CD14-positive monocyte (primary cell): ENCODE measurements at regions not wholly inside any gene's neighbourhood (a gene's known extent, or its start where the extent isn't known, plus 50 kb on each side); places are given as distances from the start of the nearest gene placed in this dataset.

Source experiments
- DNase-seq, 3 donors: peaks; one replicate each; pipeline ENCODE4 v3.0.0-alpha.2; 2011 to 2022
- H2AFZ ChIP-seq: 2 replicates; pipeline ENCODE4 v1.6.0; 2012; ENCODE audit warnings: mild to moderate bottlenecking, low read depth, low read length, inconsistent platforms; ENCODE audit not compliant: insufficient read depth, poor library complexity, severe bottlenecking
- H3K27ac ChIP-seq, 2 donors: 1 replicate in 1 of 2; 2 replicates in 1 of 2; pipeline ENCODE4 v1.5.1; 2012 to 2013; ENCODE audit warnings: low read length in 2 of 2, control low read depth in 1 of 2, inconsistent platforms in 1 of 2, low read depth in 1 of 2, mild to moderate bottlenecking in 1 of 2
- H3K27me3 ChIP-seq, 2 donors: one replicate each; pipeline versions ENCODE4 v1.6.0 to v1.6.1; 2011 to 2013; ENCODE audit warnings: low read length in 2 of 2; ENCODE audit not compliant: control insufficient read depth in 2 of 2, insufficient read depth in 2 of 2
- H3K36me3 ChIP-seq, 2 donors: replicated peaks in 1 of 2; 1 replicate in 1 of 2; 2 replicates in 1 of 2; pipeline versions ENCODE4 v1.5.1 to v1.6.1; 2012 to 2013; ENCODE audit warnings: low read length in 2 of 2, control low read depth in 1 of 2, inconsistent platforms in 1 of 2, mild to moderate bottlenecking in 1 of 2; ENCODE audit not compliant: insufficient read depth in 2 of 2, control insufficient read depth in 1 of 2
- H3K4me1 ChIP-seq, 2 donors: 1 replicate in 1 of 2; 2 replicates in 1 of 2; pipeline versions ENCODE4 v1.5.1 to v1.6.1; 2012 to 2013; ENCODE audit warnings: low read length in 2 of 2, control low read depth in 1 of 2, inconsistent platforms in 1 of 2, mild to moderate bottlenecking in 1 of 2, moderate library complexity in 1 of 2; ENCODE audit not compliant: insufficient read depth in 2 of 2, control insufficient read depth in 1 of 2
- H3K4me2 ChIP-seq: replicated peaks from 2 replicates; pipeline ENCODE3; 2012; ENCODE audit warnings: low read length, moderate library complexity, mild to moderate bottlenecking; ENCODE audit not compliant: poor library complexity, severe bottlenecking; ENCODE audit errors: extremely low read depth
- H3K4me3 ChIP-seq, 3 experiments: fragments of 200-600 bp in 1 of 3; sonication (generic) in 1 of 3; replicated peaks in 1 of 3; 1 replicate in 2 of 3; 2 replicates in 1 of 3; pipeline ENCODE4 v1.5.1; 2011 to 2013; ENCODE audit warnings: low read length in 3 of 3, mild to moderate bottlenecking in 3 of 3, control low read depth in 2 of 3, low read depth in 2 of 3, inconsistent platforms in 1 of 3, moderate library complexity in 1 of 3
- H3K79me2 ChIP-seq: 2 replicates; pipeline ENCODE4 v1.6.0; 2012; ENCODE audit warnings: mild to moderate bottlenecking, control low read depth, inconsistent platforms, low read length, moderate library complexity; ENCODE audit not compliant: insufficient read depth
- H3K9ac ChIP-seq: 2 replicates; pipeline ENCODE4 v1.6.0; 2017; ENCODE audit warnings: low read length, mild to moderate bottlenecking; ENCODE audit not compliant: insufficient read depth, poor library complexity, severe bottlenecking
- H3K9me3 ChIP-seq, 2 donors: replicated peaks in 1 of 2; 1 replicate in 1 of 2; 2 replicates in 1 of 2; pipeline versions ENCODE4 v1.5.1 to v1.6.1; 2012 to 2013; ENCODE audit warnings: low read length in 2 of 2, control low read depth in 1 of 2; ENCODE audit not compliant: control insufficient read depth in 1 of 2, insufficient read depth in 1 of 2
- H4K20me1 ChIP-seq: 2 replicates; pipeline ENCODE4 v1.6.0; 2012; ENCODE audit warnings: mild to moderate bottlenecking, low read length, control low read depth, moderate library complexity; ENCODE audit not compliant: insufficient read depth
- H3K27ac Mint-ChIP-seq, 7 donors: one replicate each; pipeline ENCODE4 v1.8.0; 2020; ENCODE audit warnings: mild to moderate bottlenecking in 7 of 7, mixed read lengths in 7 of 7, moderate library complexity in 6 of 7, inconsistent platforms in 2 of 7
- H3K27me3 Mint-ChIP-seq, 3 donors: one replicate each; pipeline ENCODE4 v1.8.0; 2021 to 2022; ENCODE audit warnings: low read depth in 3 of 3, mild to moderate bottlenecking in 3 of 3, mixed read lengths in 3 of 3, moderate library complexity in 3 of 3, inconsistent platforms in 1 of 3
- H3K36me3 Mint-ChIP-seq, 2 donors: one replicate each; pipeline ENCODE4 v1.8.0; 2020; ENCODE audit warnings: mixed read lengths in 2 of 2, inconsistent platforms in 1 of 2, mild to moderate bottlenecking in 1 of 2
- H3K4me1 Mint-ChIP-seq: one replicate; pipeline ENCODE4 v1.8.0; 2020; ENCODE audit warnings: mild to moderate bottlenecking, mixed read lengths
- H3K4me3 Mint-ChIP-seq, 2 donors: one replicate each; pipeline ENCODE4 v1.8.0; 2020; ENCODE audit warnings: mild to moderate bottlenecking in 2 of 2, mixed read lengths in 2 of 2, moderate library complexity in 1 of 2
- H3K9me3 Mint-ChIP-seq, 7 donors: one replicate each; pipeline ENCODE4 v1.8.0; 2020 to 2022; ENCODE audit warnings: mixed read lengths in 7 of 7, mild to moderate bottlenecking in 6 of 7, moderate library complexity in 6 of 7, inconsistent platforms in 2 of 7
- WGBS: methylation state at CpG from one replicate; pipeline ENCODE4 v1.1.5; 2013; ENCODE audit warnings: missing lambda C conversion rate; ENCODE audit not compliant: insufficient coverage; 5-methylcytosine and 5-hydroxymethylcytosine counted together
- intact Hi-C, 2 donors: fragments of 100-400 bp; cut with micrococcal nuclease; formaldehyde crosslinking; loops; one replicate each; pipeline versions ENCODE4 v1.15.0 to v1.15.1; 2023
- TF ChIP-seq, protein P1 (sequence below): fragments of 200-600 bp; IDR thresholded peaks from one replicate; pipeline ENCODE4 v1.8.0; 2022; ENCODE audit warnings: antibody characterized with exemption, mild to moderate bottlenecking

DNA sequence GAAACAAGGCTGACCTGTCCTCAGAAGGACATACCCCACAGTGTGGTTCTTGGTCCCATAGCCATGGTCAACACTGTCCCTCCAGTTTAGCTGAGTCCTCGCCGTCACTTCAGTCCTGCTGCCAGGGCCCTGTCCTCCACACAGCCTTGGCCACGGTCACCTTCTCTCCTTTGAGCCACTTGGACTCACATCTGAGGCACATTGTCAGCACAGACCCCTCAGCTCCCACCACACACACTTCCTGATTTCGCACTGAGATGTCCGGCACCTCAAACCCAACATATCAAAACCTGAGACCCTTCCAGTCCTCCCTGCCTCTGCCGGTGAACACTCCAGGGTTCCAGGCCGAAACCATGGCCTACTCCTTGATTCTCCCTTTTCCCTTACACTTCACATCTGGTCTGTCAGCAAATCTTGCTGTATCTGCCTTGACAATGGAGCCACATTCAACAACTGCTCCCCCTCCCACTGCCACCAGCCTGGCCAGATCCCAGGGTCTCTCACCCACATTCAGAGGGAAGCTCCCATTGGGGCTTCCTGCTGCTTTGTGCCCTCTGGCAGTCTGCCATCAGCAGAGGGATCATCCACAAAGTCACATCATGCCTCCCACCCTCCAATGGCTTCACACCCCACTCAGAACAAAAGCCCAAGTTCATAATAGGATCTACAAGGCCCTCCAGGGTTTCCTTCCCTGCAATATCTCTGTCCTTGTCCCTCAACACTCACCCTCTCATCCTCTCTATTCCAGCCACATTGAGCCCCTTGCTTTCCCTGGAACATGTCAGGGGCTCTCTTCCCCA is 219.6 kb upstream of the SHH start:
- Mint-ChIP-seq H3K36me3 (no peaks in the 10 kb centered on the region), H3K27me3 (peaks cover 0 to 2% (median 1%) of the 10 kb centered on the region in 3 donors), H3K9me3 (peaks cover 10 to 30% (median 20%) of the 10 kb centered on the region in 7 donors), H3K4me3 (no peak overlapping the region), H3K4me1 (peaks cover 6% of the 10 kb centered on the region), H3K27ac (peak overlapping the region in 2 of 7 donors; percentile 17 to 33)
- H3K27me3 ChIP-seq = no peaks in the 10 kb centered on the region
- no peak overlapping the region for H3K9ac ChIP-seq
- TF ChIP-seq, protein P1, sequence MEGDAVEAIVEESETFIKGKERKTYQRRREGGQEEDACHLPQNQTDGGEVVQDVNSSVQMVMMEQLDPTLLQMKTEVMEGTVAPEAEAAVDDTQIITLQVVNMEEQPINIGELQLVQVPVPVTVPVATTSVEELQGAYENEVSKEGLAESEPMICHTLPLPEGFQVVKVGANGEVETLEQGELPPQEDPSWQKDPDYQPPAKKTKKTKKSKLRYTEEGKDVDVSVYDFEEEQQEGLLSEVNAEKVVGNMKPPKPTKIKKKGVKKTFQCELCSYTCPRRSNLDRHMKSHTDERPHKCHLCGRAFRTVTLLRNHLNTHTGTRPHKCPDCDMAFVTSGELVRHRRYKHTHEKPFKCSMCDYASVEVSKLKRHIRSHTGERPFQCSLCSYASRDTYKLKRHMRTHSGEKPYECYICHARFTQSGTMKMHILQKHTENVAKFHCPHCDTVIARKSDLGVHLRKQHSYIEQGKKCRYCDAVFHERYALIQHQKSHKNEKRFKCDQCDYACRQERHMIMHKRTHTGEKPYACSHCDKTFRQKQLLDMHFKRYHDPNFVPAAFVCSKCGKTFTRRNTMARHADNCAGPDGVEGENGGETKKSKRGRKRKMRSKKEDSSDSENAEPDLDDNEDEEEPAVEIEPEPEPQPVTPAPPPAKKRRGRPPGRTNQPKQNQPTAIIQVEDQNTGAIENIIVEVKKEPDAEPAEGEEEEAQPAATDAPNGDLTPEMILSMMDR = no peak
- no peak overlapping the region for H3K4me2 ChIP-seq
- peaks cover 0 to 30% of the 10 kb centered on the region in 2 donors for H3K9me3 ChIP-seq
- H3K27ac ChIP-seq = no peak overlapping the region
- no peaks in the 10 kb centered on the region for H3K36me3 ChIP-seq
- intact Hi-C loops = no loop called here
- no peak overlapping the region for H2AFZ ChIP-seq
- 90% methylated on average over 7 of the region's 7 CpGs for WGBS
- DNase-seq = no peak
- no peak overlapping the region for H3K4me3 ChIP-seq
- H4K20me1 ChIP-seq = no peaks in the 10 kb centered on the region
- H3K79me2 ChIP-seq = no peaks in the 10 kb centered on the region
- peaks cover 0 to 6% of the 10 kb centered on the region in 2 donors for H3K4me1 ChIP-seq

DNA sequence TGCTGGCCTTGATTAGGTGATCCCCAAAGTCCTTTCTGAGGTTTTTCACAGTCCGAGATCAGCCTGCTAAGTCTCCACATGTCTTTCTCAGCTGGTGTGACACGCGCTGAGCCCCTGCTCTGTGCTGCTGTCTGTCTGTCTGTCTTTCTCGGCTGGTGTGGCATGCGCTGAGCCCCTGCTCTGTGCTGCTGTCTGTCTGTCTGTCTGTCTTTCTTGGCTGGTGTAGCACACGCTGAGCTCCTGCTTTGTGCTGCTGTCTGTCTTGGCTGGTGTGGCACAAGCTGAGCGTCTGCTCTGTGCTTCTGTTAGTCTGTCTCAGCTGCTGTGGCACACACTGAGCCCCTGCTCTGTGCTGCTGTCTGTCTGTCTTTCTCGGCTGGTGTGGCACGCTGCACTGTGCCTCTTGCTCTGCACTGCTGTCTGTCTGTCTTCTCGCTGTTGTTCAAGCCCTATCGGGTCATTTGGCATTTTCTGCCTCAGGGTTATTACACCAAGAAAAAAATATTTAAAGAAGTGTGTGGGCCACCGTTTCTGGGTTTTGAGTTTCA is 217.3 kb upstream of the SHH start:
- WGBS = 89% methylated on average over 8 of the region's 12 CpGs

More for the DNA sequence above, 217.3 kb upstream of the SHH start:
- Histone ChIP-seq H4K20me1 (no peaks in the 10 kb centered on the region), H2AFZ (no peak overlapping the region), H3K9ac (no peak overlapping the region), H3K4me3 (no peak overlapping the region), H3K27me3 (no peaks in the 10 kb centered on the region), H3K9me3 (peaks cover 0 to 18% of the 10 kb centered on the region in 2 donors), H3K4me1 (peaks cover 0 to under 1% of the 10 kb centered on the region in 2 donors), H3K27ac (no peak overlapping the region), H3K4me2 (no peak overlapping the region), H3K36me3 (no peaks in the 10 kb centered on the region), H3K79me2 (no peaks in the 10 kb centered on the region)
- Mint-ChIP-seq H3K4me3 (no peak overlapping the region), H3K9me3 (peaks cover 7 to 24% (median 14%) of the 10 kb centered on the region in 7 donors), H3K36me3 (no peaks in the 10 kb centered on the region), H3K4me1 (peaks cover 4% of the 10 kb centered on the region), H3K27ac (peak overlapping the region in 1 of 7 donors; percentile 4), H3K27me3 (peaks cover 0 to 2% (median 0%) of the 10 kb centered on the region in 3 donors)
- intact Hi-C loops = no loop called here
- TF ChIP-seq, protein P1 = no peak
- DNase-seq = no peak
